ENCODE measurements at regions not wholly inside any gene's neighbourhood (a gene's known extent, or its start where the extent isn't known, plus 50 kb on each side); places are given as distances from the start of the nearest gene placed in this dataset.

GRCh38 chr5:109250533-109251329, 159.0 kb downstream of the PJA2 start (continued):
- TF ChIP-seq ZNF324 (tag by site-specific recombination; IDR thresholded peaks at IDR 0.05) (no peak), ZNF416 (tag by site-specific recombination; IDR thresholded peaks at IDR 0.05) (no peak), ZNF433 (tag by site-specific recombination; IDR thresholded peaks at IDR 0.05; ENCODE audit: low read depth) (no peak)
- TF ChIP-seq, protein P1, sequence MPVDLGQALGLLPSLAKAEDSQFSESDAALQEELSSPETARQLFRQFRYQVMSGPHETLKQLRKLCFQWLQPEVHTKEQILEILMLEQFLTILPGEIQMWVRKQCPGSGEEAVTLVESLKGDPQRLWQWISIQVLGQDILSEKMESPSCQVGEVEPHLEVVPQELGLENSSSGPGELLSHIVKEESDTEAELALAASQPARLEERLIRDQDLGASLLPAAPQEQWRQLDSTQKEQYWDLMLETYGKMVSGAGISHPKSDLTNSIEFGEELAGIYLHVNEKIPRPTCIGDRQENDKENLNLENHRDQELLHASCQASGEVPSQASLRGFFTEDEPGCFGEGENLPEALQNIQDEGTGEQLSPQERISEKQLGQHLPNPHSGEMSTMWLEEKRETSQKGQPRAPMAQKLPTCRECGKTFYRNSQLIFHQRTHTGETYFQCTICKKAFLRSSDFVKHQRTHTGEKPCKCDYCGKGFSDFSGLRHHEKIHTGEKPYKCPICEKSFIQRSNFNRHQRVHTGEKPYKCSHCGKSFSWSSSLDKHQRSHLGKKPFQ (tag by site-specific recombination; IDR thresholded peaks at IDR 0.05): no peak

DNA sequence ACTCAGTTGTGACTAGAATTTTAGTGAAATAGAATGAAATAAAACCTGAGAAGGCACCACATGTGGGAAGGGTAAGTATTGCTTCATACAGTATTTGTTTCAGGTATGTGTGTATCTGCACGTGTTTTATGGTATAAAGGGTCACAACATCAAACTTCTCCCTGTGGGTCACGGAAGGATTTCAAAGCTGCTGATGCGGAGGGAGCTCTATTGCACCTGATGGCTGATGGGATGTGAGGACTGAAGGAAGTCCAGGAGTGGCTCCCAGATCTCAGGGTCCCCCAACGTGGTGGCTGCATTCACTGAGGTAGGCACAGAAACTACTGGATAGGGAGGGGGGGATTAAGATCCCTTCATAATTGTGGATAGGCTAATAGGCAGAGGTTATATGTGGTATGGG, 159.7 kb downstream of the PJA2 start:
- ChIA-PET CTCF (interaction anchor here (0.6 kb wide), 1 partner anchor 146 kb away, joined by 3 read pairs; no protein-coding TSS in a partner anchor), POLR2A (no interaction called here)
- TF ChIP-seq ZNF221 (tag by site-specific recombination; IDR thresholded peaks at IDR 0.05; ENCODE audit: borderline replicate concordance) (no peak), ZNF148 (tag by site-specific recombination; IDR thresholded peaks at IDR 0.05; ENCODE audit: borderline replicate concordance) (no peak), ZNF830 (tag by site-specific recombination; IDR thresholded peaks at IDR 0.05; ENCODE audit: low read depth) (no peak), KLF8 (tag by site-specific recombination; IDR thresholded peaks at IDR 0.05) (no peak), ZNF837 (tag by site-specific recombination; IDR thresholded peaks at IDR 0.05) (no peak), ZNF391 (tag by site-specific recombination; IDR thresholded peaks at IDR 0.05; ENCODE audit: borderline replicate concordance, low read depth) (no peak), ZNF280D (tag by site-specific recombination; IDR thresholded peaks at IDR 0.05) (no peak), ZNF514 (tag by site-specific recombination; IDR thresholded peaks at IDR 0.05) (no peak), SCRT2 (tag by site-specific recombination; IDR thresholded peaks at IDR 0.05) (no peak), ZNF596 (tag by site-specific recombination; IDR thresholded peaks at IDR 0.05) (no peak), ZNF155 (tag by site-specific recombination; IDR thresholded peaks at IDR 0.05) (no peak)
- TF ChIP-seq, protein P2, sequence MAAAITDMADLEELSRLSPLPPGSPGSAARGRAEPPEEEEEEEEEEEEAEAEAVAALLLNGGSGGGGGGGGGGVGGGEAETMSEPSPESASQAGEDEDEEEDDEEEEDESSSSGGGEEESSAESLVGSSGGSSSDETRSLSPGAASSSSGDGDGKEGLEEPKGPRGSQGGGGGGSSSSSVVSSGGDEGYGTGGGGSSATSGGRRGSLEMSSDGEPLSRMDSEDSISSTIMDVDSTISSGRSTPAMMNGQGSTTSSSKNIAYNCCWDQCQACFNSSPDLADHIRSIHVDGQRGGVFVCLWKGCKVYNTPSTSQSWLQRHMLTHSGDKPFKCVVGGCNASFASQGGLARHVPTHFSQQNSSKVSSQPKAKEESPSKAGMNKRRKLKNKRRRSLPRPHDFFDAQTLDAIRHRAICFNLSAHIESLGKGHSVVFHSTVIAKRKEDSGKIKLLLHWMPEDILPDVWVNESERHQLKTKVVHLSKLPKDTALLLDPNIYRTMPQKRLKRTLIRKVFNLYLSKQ (tag by site-specific recombination; IDR thresholded peaks at IDR 0.05; ENCODE audit: borderline replicate concordance): no peak
- Histone ChIP-seq H3K36me3 (ENCODE audit: control insufficient read depth in 2 of 2, insufficient read depth in 1 of 2, low read length in 2 of 2) (no peaks in the 10 kb centered on the region), H3K27ac (ENCODE audit: extremely low read depth, low read depth, low read length) (no peak overlapping the region), H3K9me3 (ENCODE audit: control insufficient read depth, insufficient read depth, low read depth, low read length) (no peaks in the 10 kb centered on the region), H3K4me1 (ENCODE audit: control insufficient read depth, insufficient read depth, low read length) (no peaks in the 10 kb centered on the region), H3K4me3 (ENCODE audit: low read depth, low read length) (no peak overlapping the region)

Data from HEK293 (cell line).